Gastroesophageal sphincter (tissue), 3 donors: ENCODE measurements at regions not wholly inside any gene's neighbourhood (a gene's known extent, or its start where the extent isn't known, plus 50 kb on each side); places are given as distances from the start of the nearest gene placed in this dataset.

ENCODE experiments used
- EP300 ChIP-seq: sonication (generic); formaldehyde crosslinking; IDR thresholded peaks from one replicate; pipeline ENCODE4 v1.6.1; 2017; ENCODE audit warnings: antibody characterized with exemption, mild to moderate bottlenecking
- POLR2A ChIP-seq, 2 donors: fragments of 450-650 bp; IDR thresholded peaks; one replicate each; pipeline ENCODE4 v1.6.1; 2017; ENCODE audit warnings: antibody characterized with exemption in 2 of 2, mild to moderate bottlenecking in 2 of 2, moderate library complexity in 1 of 2
- TF ChIP-seq, protein P1 (sequence below), 4 experiments: fragments of 200-600 bp in 2 of 4; fragments of 450-650 bp in 2 of 4; sonication (generic) in 1 of 4; IDR thresholded peaks; one replicate each; pipeline ENCODE4 v1.5.1; 2017 to 2019; ENCODE audit warnings: antibody characterized with exemption in 4 of 4, mild to moderate bottlenecking in 2 of 4, moderate library complexity in 2 of 4

DNA sequence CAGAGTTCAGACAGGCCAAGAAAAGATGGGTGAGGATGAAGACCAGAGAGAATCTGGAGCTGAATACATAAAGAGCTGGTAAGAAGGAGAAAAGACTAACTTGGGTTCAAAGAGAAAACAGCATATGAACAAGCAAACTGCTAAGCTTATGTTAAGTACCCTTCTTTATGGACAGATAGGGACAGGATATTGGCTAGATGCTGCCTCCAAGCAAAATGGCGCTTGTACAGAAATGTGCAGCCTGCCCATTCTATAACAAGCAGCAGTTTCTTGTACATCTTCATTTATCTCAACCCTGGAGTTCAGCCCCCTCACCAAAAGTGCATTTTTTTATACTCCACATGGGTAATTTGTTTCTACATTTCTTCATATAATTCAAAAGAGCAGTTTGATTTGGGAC, 184.5 kb downstream of the RMST start:
- TF ChIP-seq, protein P1, sequence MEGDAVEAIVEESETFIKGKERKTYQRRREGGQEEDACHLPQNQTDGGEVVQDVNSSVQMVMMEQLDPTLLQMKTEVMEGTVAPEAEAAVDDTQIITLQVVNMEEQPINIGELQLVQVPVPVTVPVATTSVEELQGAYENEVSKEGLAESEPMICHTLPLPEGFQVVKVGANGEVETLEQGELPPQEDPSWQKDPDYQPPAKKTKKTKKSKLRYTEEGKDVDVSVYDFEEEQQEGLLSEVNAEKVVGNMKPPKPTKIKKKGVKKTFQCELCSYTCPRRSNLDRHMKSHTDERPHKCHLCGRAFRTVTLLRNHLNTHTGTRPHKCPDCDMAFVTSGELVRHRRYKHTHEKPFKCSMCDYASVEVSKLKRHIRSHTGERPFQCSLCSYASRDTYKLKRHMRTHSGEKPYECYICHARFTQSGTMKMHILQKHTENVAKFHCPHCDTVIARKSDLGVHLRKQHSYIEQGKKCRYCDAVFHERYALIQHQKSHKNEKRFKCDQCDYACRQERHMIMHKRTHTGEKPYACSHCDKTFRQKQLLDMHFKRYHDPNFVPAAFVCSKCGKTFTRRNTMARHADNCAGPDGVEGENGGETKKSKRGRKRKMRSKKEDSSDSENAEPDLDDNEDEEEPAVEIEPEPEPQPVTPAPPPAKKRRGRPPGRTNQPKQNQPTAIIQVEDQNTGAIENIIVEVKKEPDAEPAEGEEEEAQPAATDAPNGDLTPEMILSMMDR (IDR thresholded peaks at IDR 0.05) = no peak
- no peak for TF ChIP-seq POLR2A (IDR thresholded peaks at IDR 0.05)
- TF ChIP-seq EP300 = no peak
